ENCODE measurements at regions not wholly inside any gene's neighbourhood (a gene's known extent, or its start where the extent isn't known, plus 50 kb on each side); places are given as distances from the start of the nearest gene placed in this dataset.

- TF ChIP-seq EZH2phosphoT487 (IDR thresholded peaks at IDR 0.05; ENCODE audit: insufficient read depth, low read depth): no peak
- TF ChIP-seq EZH2 (IDR thresholded peaks at IDR 0.05; ENCODE audit: insufficient read depth, poor library complexity, severe bottlenecking): no peak
Measured at GRCh38 chr2:18684206-18685038, 95.1 kb upstream of the NT5C1B start.
